GM20000 (cell line): ENCODE measurements at regions not wholly inside any gene's neighbourhood (a gene's known extent, or its start where the extent isn't known, plus 50 kb on each side); places are given as distances from the start of the nearest gene placed in this dataset.

Experiments
- DNase-seq: peaks from one replicate; pipeline ENCODE4 v3.0.0; 2012; ENCODE audit warnings: low spot score
- CTCF ChIP-seq: IDR thresholded peaks from 2 replicates; pipeline ENCODE4 v1.5.1; 2012; ENCODE audit warnings: mild to moderate bottlenecking, control low read depth; ENCODE audit errors: extremely low read depth, missing control alignments

- no peak for TF ChIP-seq CTCF
- DNase-seq, result no peak
Observed at GRCh38 chr2:239544143-239544917, 143.5 kb upstream of the HDAC4 start.

- TF ChIP-seq CTCF, result no peak
- DNase-seq, result no peak
Observed at GRCh38 chr2:239543702-239544101, 142.9 kb upstream of the HDAC4 start.

- DNase-seq, result no peak
- TF ChIP-seq CTCF, result no peak
Observed at GRCh38 chr2:239540174-239540573, 139.4 kb upstream of the HDAC4 start.

- TF ChIP-seq CTCF, result no peak
- no peak for DNase-seq
Observed at GRCh38 chr2:239539776-239540100, 138.9 kb upstream of the HDAC4 start.

- DNase-seq, result no peak
- no peak for TF ChIP-seq CTCF
Observed at GRCh38 chr2:239539083-239539775, 138.4 kb upstream of the HDAC4 start.

GRCh38 chr2:239538357-239539052 lies 137.7 kb upstream of the HDAC4 start:
- TF ChIP-seq CTCF, result no peak
- DNase-seq, result no peak
